Glutamatergic neuron (in vitro differentiated cells): ENCODE measurements at regions not wholly inside any gene's neighbourhood (a gene's known extent, or its start where the extent isn't known, plus 50 kb on each side); places are given as distances from the start of the nearest gene placed in this dataset.

ENCODE experiments used
- DNase-seq: peaks from one replicate; pipeline ENCODE4 v3.0.0; 2022
- H3K27ac Mint-ChIP-seq: one replicate; pipeline ENCODE4 v1.8.0; 2020; ENCODE audit warnings: mild to moderate bottlenecking, mixed read lengths, inconsistent platforms; ENCODE audit not compliant: unreplicated experiment
- H3K27me3 Mint-ChIP-seq: one replicate; pipeline ENCODE4 v1.8.0; 2020; ENCODE audit warnings: mild to moderate bottlenecking, moderate library complexity, mixed read lengths, inconsistent platforms; ENCODE audit not compliant: unreplicated experiment
- H3K36me3 Mint-ChIP-seq: one replicate; pipeline ENCODE4 v1.8.0; 2020; ENCODE audit warnings: mild to moderate bottlenecking, mixed read lengths, inconsistent platforms; ENCODE audit not compliant: unreplicated experiment
- H3K4me1 Mint-ChIP-seq: one replicate; pipeline ENCODE4 v1.8.0; 2020; ENCODE audit warnings: mild to moderate bottlenecking, low read depth, mixed read lengths, inconsistent platforms; ENCODE audit not compliant: unreplicated experiment
- H3K4me3 Mint-ChIP-seq: one replicate; pipeline ENCODE4 v1.8.0; 2020; ENCODE audit warnings: mild to moderate bottlenecking, mixed read lengths, inconsistent platforms; ENCODE audit not compliant: unreplicated experiment
- H3K9me3 Mint-ChIP-seq: one replicate; pipeline ENCODE4 v1.8.0; 2020; ENCODE audit warnings: mild to moderate bottlenecking, moderate library complexity, mixed read lengths, inconsistent platforms; ENCODE audit not compliant: unreplicated experiment
- TF ChIP-seq, protein P1 (sequence below): fragments of 200-600 bp; sonication (generic); IDR thresholded peaks from one replicate; pipeline ENCODE4 v1.5.0; 2021; ENCODE audit not compliant: partially characterized antibody, unreplicated experiment

- no peak for DNase-seq
- no peaks in the 10 kb centered on the region for H3K9me3 Mint-ChIP-seq
- no peaks in the 10 kb centered on the region for H3K27me3 Mint-ChIP-seq
- no peaks in the 10 kb centered on the region for H3K36me3 Mint-ChIP-seq
- H3K4me3 Mint-ChIP-seq: no peak overlapping the region
- TF ChIP-seq, protein P1, sequence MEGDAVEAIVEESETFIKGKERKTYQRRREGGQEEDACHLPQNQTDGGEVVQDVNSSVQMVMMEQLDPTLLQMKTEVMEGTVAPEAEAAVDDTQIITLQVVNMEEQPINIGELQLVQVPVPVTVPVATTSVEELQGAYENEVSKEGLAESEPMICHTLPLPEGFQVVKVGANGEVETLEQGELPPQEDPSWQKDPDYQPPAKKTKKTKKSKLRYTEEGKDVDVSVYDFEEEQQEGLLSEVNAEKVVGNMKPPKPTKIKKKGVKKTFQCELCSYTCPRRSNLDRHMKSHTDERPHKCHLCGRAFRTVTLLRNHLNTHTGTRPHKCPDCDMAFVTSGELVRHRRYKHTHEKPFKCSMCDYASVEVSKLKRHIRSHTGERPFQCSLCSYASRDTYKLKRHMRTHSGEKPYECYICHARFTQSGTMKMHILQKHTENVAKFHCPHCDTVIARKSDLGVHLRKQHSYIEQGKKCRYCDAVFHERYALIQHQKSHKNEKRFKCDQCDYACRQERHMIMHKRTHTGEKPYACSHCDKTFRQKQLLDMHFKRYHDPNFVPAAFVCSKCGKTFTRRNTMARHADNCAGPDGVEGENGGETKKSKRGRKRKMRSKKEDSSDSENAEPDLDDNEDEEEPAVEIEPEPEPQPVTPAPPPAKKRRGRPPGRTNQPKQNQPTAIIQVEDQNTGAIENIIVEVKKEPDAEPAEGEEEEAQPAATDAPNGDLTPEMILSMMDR: no peak
- H3K27ac Mint-ChIP-seq: no peak overlapping the region
- peaks cover 4% of the 10 kb centered on the region for H3K4me1 Mint-ChIP-seq
Observed at GRCh38 chr5:35364350-35364749, 134.1 kb upstream of the PRLR start.

DNA sequence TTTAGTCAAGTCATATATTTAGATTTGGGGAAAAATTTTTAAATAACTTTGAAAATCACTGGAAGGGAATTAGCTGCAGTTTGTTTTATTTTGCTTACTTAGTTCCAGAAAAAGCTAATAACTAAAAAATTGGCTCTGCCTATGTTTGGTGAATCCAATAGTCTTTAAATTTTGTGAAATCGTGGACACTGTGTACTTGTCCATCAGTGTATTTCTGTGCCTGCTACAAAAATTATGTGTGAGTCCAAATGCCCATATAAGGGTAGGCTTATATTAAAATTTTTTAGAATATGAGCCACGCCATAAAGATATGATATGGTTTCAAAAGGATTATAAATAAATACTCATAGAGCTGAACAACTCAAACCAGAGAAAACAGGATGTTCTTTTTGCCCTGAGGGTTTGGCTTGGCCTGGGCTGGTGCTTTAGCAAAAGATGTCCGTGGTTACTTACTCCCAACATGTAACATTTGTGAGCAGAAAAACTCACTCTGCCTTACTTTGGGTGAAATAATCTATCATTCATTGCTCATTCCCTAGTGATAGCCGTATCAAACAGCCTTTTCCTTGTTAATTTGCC lies 133.2 kb upstream of the PRLR start:
- Mint-ChIP-seq H3K27me3 (no peaks in the 10 kb centered on the region), H3K36me3 (no peaks in the 10 kb centered on the region), H3K4me3 (no peak overlapping the region), H3K27ac (no peak overlapping the region), H3K9me3 (no peaks in the 10 kb centered on the region), H3K4me1 (peaks cover 4% of the 10 kb centered on the region)
- DNase-seq: no peak
- TF ChIP-seq, protein P1: no peak

- H3K4me1 Mint-ChIP-seq: peaks cover 4% of the 10 kb centered on the region
Observed at GRCh38 chr5:35362772-35363171, 132.5 kb upstream of the PRLR start.

DNA sequence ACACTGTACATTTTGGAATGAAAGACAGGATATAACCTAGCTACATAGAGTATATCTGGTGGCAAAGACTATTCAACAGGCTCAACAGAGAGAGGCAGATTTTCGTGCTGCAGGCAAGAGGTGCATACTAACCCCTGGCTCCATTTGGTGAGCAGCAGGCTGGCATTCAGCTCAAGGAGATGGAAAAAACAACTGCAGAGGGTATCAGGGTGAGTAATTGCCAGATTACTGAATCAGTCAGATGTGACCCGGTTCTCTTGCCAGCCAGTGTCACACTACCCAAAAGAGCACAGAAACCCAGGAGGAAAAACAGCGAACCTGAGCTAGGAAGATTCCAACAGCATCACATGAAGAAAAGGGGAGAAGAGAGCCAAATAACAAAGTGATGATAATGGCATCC lies 130.4 kb upstream of the PRLR start:
- no peak overlapping the region for H3K27ac Mint-ChIP-seq
- no peaks in the 10 kb centered on the region for H3K36me3 Mint-ChIP-seq
- H3K27me3 Mint-ChIP-seq: no peaks in the 10 kb centered on the region
- no peak for DNase-seq
- H3K4me3 Mint-ChIP-seq: no peak overlapping the region
- TF ChIP-seq, protein P1: no peak
- H3K4me1 Mint-ChIP-seq: peaks cover 4% of the 10 kb centered on the region
- H3K9me3 Mint-ChIP-seq: no peaks in the 10 kb centered on the region

More at GRCh38 chr5:35362772-35363171, 132.5 kb upstream of the PRLR start:
- no peak overlapping the region for H3K27ac Mint-ChIP-seq
- no peaks in the 10 kb centered on the region for H3K36me3 Mint-ChIP-seq
- H3K4me3 Mint-ChIP-seq: no peak overlapping the region
- H3K27me3 Mint-ChIP-seq: no peaks in the 10 kb centered on the region
- TF ChIP-seq, protein P1: no peak
- H3K9me3 Mint-ChIP-seq: no peaks in the 10 kb centered on the region
- no peak for DNase-seq

DNA sequence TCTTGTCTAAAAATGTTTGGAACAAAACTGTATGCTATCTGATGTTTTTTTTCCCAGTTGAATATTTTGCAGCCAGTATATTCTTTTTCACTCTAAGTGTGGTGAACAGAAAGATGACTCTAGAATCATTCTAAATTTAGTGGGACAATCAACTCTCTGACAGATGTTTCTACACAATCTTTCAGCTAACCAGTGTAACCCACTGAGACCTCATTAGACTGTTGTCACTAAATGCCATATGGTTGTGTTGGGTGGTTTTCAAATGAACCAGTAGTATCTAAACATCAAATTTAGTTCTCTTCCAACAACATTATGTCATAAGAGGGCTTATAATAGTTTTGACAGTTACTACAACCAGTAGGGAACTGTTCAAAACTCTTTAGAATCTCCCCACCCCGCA lies 129.6 kb upstream of the PRLR start:
- H3K27ac Mint-ChIP-seq: no peak overlapping the region
- peaks cover 4% of the 10 kb centered on the region for H3K4me1 Mint-ChIP-seq
- H3K4me3 Mint-ChIP-seq: no peak overlapping the region
- no peaks in the 10 kb centered on the region for H3K27me3 Mint-ChIP-seq
- DNase-seq: no peak
- TF ChIP-seq, protein P1: no peak
- no peaks in the 10 kb centered on the region for H3K36me3 Mint-ChIP-seq
- no peaks in the 10 kb centered on the region for H3K9me3 Mint-ChIP-seq
